SK-N-SH (cell line): ENCODE measurements at regions not wholly inside any gene's neighbourhood (a gene's known extent, or its start where the extent isn't known, plus 50 kb on each side); places are given as distances from the start of the nearest gene placed in this dataset.
A peak's percentile ranks its signal among the peaks of the same experiment; 100 is the strongest.

Experiments
- CTCF ChIA-PET: fragments of 300-600, 350-600 bp; formaldehyde crosslinking; extraction: SDS; loops from one replicate; lab custom pipeline; 2021; lab: Yijun Ruan, JAX
- POLR2A ChIA-PET: fragments of 350-600 bp; sonication (Branson Sonifier 250); formaldehyde crosslinking; extraction: SDS; loops from one replicate; lab custom pipeline; 2020; ENCODE audit warnings: antibody characterized with exemption, inconsistent platforms; lab: Yijun Ruan, JAX
- DNase-seq: peaks from one replicate; pipeline ENCODE4 v3.0.0; 2012
- H2AFZ ChIP-seq: fragments of 200-600 bp; sonication (generic); 2 replicates; pipeline ENCODE4 v1.8.1; 2016; ENCODE audit warnings: antibody characterized with exemption, mild to moderate bottlenecking, low read depth
- H3F3A ChIP-seq: fragments of 200-600 bp; sonication (generic); replicated peaks from 2 replicates; pipeline ENCODE3; 2016; ENCODE audit warnings: antibody characterized with exemption, mild to moderate bottlenecking; ENCODE audit not compliant: insufficient read depth
- H3K27ac ChIP-seq, 2 experiments: fragments of 200-500 bp in 1 of 2; fragments of 200-600 bp in 1 of 2; sonication (Bioruptor generic) in 1 of 2; sonication (generic), shearing (Covaris generic) in 1 of 2; 2 replicates each; pipeline versions ENCODE4 v1.5.1 to v1.6.1; 2014 to 2016; ENCODE audit warnings: low read depth in 2 of 2, inconsistent platforms in 1 of 2, low read length in 1 of 2, mild to moderate bottlenecking in 1 of 2, mixed read lengths in 1 of 2
- H3K27me3 ChIP-seq: fragments of 200-600 bp; sonication (generic), shearing (Covaris generic); 2 replicates; pipeline ENCODE4 v1.6.1; 2016; ENCODE audit warnings: mixed run types; ENCODE audit not compliant: insufficient read depth
- H3K36me3 ChIP-seq, 2 experiments: fragments of 200-500 bp in 1 of 2; fragments of 200-600 bp in 1 of 2; sonication (Bioruptor generic) in 1 of 2; sonication (generic) in 1 of 2; replicated peaks in 1 of 2; 2 replicates each; pipeline versions ENCODE3 to v1.5.1; 2014 to 2016; ENCODE audit warnings: low read length in 1 of 2, mild to moderate bottlenecking in 1 of 2; ENCODE audit not compliant: insufficient read depth in 2 of 2, control insufficient read depth in 1 of 2
- H3K4me1 ChIP-seq, 2 experiments: fragments of 200-500 bp in 1 of 2; fragments of 200-600 bp in 1 of 2; sonication (Bioruptor generic) in 1 of 2; sonication (generic), shearing (Covaris generic) in 1 of 2; 2 replicates each; pipeline versions ENCODE4 v1.5.1 to v1.6.1; 2014 to 2016; ENCODE audit warnings: low read depth in 1 of 2, low read length in 1 of 2, mixed run types in 1 of 2; ENCODE audit not compliant: insufficient read depth in 2 of 2, control insufficient read depth in 1 of 2
- H3K4me2 ChIP-seq: fragments of 200-600 bp; sonication (generic), shearing (Covaris generic); 2 replicates; pipeline ENCODE4 v1.6.1; 2017; ENCODE audit warnings: mixed run types
- H3K4me3 ChIP-seq, 2 experiments: fragments of 200-500 bp in 1 of 2; fragments of 200-600 bp in 1 of 2; sonication (Bioruptor generic) in 1 of 2; sonication (generic), shearing (Covaris generic) in 1 of 2; 2 replicates each; pipeline versions ENCODE4 v1.5.1 to v1.8.1; 2014 to 2016; ENCODE audit warnings: low read depth in 2 of 2, inconsistent platforms in 1 of 2, low read length in 1 of 2, mild to moderate bottlenecking in 1 of 2, mixed read lengths in 1 of 2, moderate library complexity in 1 of 2
- H3K79me2 ChIP-seq: fragments of 200-600 bp; sonication (generic); 2 replicates; pipeline ENCODE4 v1.8.1; 2017; ENCODE audit warnings: mild to moderate bottlenecking; ENCODE audit not compliant: insufficient read depth
- H3K9ac ChIP-seq: fragments of 200-600 bp; sonication (generic); 2 replicates; pipeline ENCODE4 v1.6.1; 2017; ENCODE audit warnings: mixed run types
- H3K9me2 ChIP-seq: fragments of 200-600 bp; sonication (generic); 2 replicates; pipeline ENCODE4 v1.6.1; 2017; ENCODE audit warnings: mixed run types
- H3K9me3 ChIP-seq: fragments of 200-600 bp; sonication (generic); 2 replicates; pipeline ENCODE4 v1.6.1; 2017; ENCODE audit warnings: mixed run types, mild to moderate bottlenecking, moderate library complexity
- H4K20me1 ChIP-seq: fragments of 200-600 bp; sonication (generic); 2 replicates; pipeline ENCODE4 v1.6.1; 2017; ENCODE audit warnings: mild to moderate bottlenecking, mixed run types; ENCODE audit not compliant: insufficient read depth
- CHD2 ChIP-seq: fragments of 150-350 bp; IDR thresholded peaks from 2 replicates; pipeline ENCODE4 v1.6.1; 2018; ENCODE audit warnings: low read length; ENCODE audit not compliant: partially characterized antibody
- ELF1 ChIP-seq: IDR thresholded peaks from 2 replicates; pipeline ENCODE4 v1.4.0; 2012
- EP300 ChIP-seq, 2 experiments: IDR thresholded peaks; 2 replicates each; pipeline versions ENCODE4 v1.4.0 to v1.6.1; 2012; ENCODE audit warnings: borderline replicate concordance in 1 of 2, low read depth in 1 of 2, low read length in 1 of 2
- FOSL2 ChIP-seq: IDR thresholded peaks from 2 replicates; pipeline ENCODE4 v1.4.0; 2012; ENCODE audit warnings: low read depth, mild to moderate bottlenecking, moderate library complexity, borderline replicate concordance
- FOXJ3 ChIP-seq: sonication (generic); formaldehyde crosslinking; IDR thresholded peaks from 2 replicates; pipeline ENCODE4 v1.5.1; 2020; ENCODE audit warnings: mild to moderate bottlenecking, missing genetic modification reagents
- FOXM1 ChIP-seq: IDR thresholded peaks from 2 replicates; pipeline ENCODE4 v1.4.0; 2012; ENCODE audit warnings: low read depth, mild to moderate bottlenecking
- GABPA ChIP-seq: IDR thresholded peaks from 2 replicates; pipeline ENCODE4 v1.4.0; 2012; ENCODE audit warnings: low read depth, mild to moderate bottlenecking
- GATA2 ChIP-seq: sonication (generic); formaldehyde crosslinking; IDR thresholded peaks from 2 replicates; pipeline ENCODE4 v1.5.0; 2020; ENCODE audit warnings: mild to moderate bottlenecking, missing genetic modification reagents
- JUND ChIP-seq: IDR thresholded peaks from 2 replicates; pipeline ENCODE4 v1.4.0; 2012
- MEF2A ChIP-seq: IDR thresholded peaks from 2 replicates; pipeline ENCODE4 v1.4.0; 2012; ENCODE audit warnings: low read depth, borderline replicate concordance
- MXI1 ChIP-seq: IDR thresholded peaks from 2 replicates; pipeline ENCODE4 v1.6.1; 2012; ENCODE audit warnings: mild to moderate bottlenecking, low read depth, low read length, improper control_type of control experiment
- NRF1 ChIP-seq: IDR thresholded peaks from 2 replicates; pipeline ENCODE4 v1.6.1; 2012; ENCODE audit warnings: low read depth, mild to moderate bottlenecking, low read length
- RAD21 ChIP-seq: IDR thresholded peaks from 2 replicates; pipeline ENCODE4 v1.6.1; 2012; ENCODE audit warnings: mild to moderate bottlenecking, low read length
- RCOR1 ChIP-seq: fragments of 150-350 bp; IDR thresholded peaks from 2 replicates; pipeline ENCODE4 v1.6.1; 2017; ENCODE audit warnings: antibody characterized with exemption, low read length
- RXRA ChIP-seq: IDR thresholded peaks from 2 replicates; pipeline ENCODE4 v1.4.0; 2012; ENCODE audit warnings: low read depth, mild to moderate bottlenecking, borderline replicate concordance
- SIN3A ChIP-seq: IDR thresholded peaks from 2 replicates; pipeline ENCODE4 v1.6.1; 2012; ENCODE audit warnings: low read depth, mild to moderate bottlenecking, low read length, moderate library complexity, borderline replicate concordance
- SMC3 ChIP-seq: IDR thresholded peaks from 2 replicates; pipeline ENCODE4 v1.6.1; 2012; ENCODE audit warnings: low read depth, low read length, improper control_type of control experiment
- TAF1 ChIP-seq: IDR thresholded peaks from 2 replicates; pipeline ENCODE4 v1.6.1; 2012; ENCODE audit warnings: low read depth, mild to moderate bottlenecking, low read length, moderate library complexity, borderline replicate concordance
- TCF12 ChIP-seq: IDR thresholded peaks from 2 replicates; pipeline ENCODE4 v1.4.0; 2012
- TEAD4 ChIP-seq: IDR thresholded peaks from 2 replicates; pipeline ENCODE4 v1.4.0; 2012; ENCODE audit warnings: mild to moderate bottlenecking, borderline replicate concordance; ENCODE audit not compliant: insufficient read depth
- WGBS: methylation state at CpG from one replicate; pipeline ENCODE4 v1.1.6; 2017; ENCODE audit warnings: low lambda C conversion rate; 5-methylcytosine and 5-hydroxymethylcytosine counted together
- TF ChIP-seq, protein P1 (sequence below): fragments of 150-350 bp; IDR thresholded peaks from 2 replicates; pipeline ENCODE4 v1.6.1; 2016; ENCODE audit warnings: mild to moderate bottlenecking, low read depth, low read length
- TF ChIP-seq, protein P2 (sequence below): IDR thresholded peaks from 2 replicates; pipeline ENCODE4 v1.4.0; 2012; ENCODE audit warnings: low read depth, borderline replicate concordance
- TF ChIP-seq, protein P3 (sequence below): IDR thresholded peaks from 2 replicates; pipeline ENCODE4 v1.4.0; 2012; ENCODE audit warnings: low read depth
- TF ChIP-seq, protein P4 (sequence below): fragments of 200-600 bp; sonication (generic); IDR thresholded peaks from 2 replicates; pipeline ENCODE4 v1.6.1; 2017; ENCODE audit warnings: antibody characterized with exemption, mild to moderate bottlenecking, moderate library complexity
- TF ChIP-seq, protein P5 (sequence below): IDR thresholded peaks from 2 replicates; pipeline ENCODE4 v1.6.1; 2012; ENCODE audit warnings: mild to moderate bottlenecking, low read depth, low read length, moderate library complexity
- TF ChIP-seq, protein P6 (sequence below): fragments of 150-350 bp; IDR thresholded peaks from 2 replicates; pipeline ENCODE4 v1.6.1; 2017; ENCODE audit warnings: antibody characterized with exemption, low read length, low read depth, borderline replicate concordance

DNA sequence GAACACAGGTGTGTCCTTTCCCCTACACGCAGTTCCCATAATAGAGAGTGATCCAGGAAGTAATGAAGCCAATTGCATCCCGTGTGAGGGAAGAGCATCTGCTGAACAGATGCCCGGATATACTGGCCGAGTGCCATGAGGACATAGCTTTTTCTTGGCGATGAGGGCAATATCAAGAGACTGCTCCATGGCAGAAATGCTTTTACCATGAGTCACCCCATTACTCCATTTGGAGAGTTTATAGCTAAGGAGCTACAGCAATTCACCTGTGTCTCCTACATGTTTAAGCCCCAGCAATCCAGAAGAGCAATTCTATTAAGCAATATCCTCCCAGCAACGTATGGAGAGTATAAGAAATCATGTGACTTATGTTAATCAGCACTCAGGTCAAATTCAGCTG is 222.0 kb upstream of the KLF4 start:
- no peak overlapping the region; a peak in 1 of 4 replicates for H3K27ac ChIP-seq
- peak overlapping the region; percentile 42; the same call in 1 of the 2 replicates for H3K4me2 ChIP-seq
- TF ChIP-seq, protein P1, sequence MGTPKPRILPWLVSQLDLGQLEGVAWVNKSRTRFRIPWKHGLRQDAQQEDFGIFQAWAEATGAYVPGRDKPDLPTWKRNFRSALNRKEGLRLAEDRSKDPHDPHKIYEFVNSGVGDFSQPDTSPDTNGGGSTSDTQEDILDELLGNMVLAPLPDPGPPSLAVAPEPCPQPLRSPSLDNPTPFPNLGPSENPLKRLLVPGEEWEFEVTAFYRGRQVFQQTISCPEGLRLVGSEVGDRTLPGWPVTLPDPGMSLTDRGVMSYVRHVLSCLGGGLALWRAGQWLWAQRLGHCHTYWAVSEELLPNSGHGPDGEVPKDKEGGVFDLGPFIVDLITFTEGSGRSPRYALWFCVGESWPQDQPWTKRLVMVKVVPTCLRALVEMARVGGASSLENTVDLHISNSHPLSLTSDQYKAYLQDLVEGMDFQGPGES, result no peak
- TF ChIP-seq JUND (peak; percentile 90), EP300 (IDR thresholded peaks at IDR 0.05; ENCODE audit: borderline replicate concordance in 1 of 2, low read depth in 1 of 2, low read length in 1 of 2) (peak in 1 of 2 experiments; percentile 81; a peak in 1 of 4 replicates), ELF1 (peak; percentile 72), RCOR1 (no peak), SIN3A (no peak), RXRA (no peak; the same call in 1 of the 2 replicates), MXI1 (no peak), RAD21 (no peak), FOSL2 (peak; percentile 82), GATA2 (CRISPR knock-in tag) (no peak), TAF1 (no peak), TCF12 (peak; percentile 99), CHD2 (no peak), SMC3 (no peak), MEF2A (no peak), NRF1 (no peak), GABPA (peak; percentile 78), FOXM1 (no peak), TEAD4 (peak; percentile 90), FOXJ3 (no peak)
- TF ChIP-seq, protein P2, sequence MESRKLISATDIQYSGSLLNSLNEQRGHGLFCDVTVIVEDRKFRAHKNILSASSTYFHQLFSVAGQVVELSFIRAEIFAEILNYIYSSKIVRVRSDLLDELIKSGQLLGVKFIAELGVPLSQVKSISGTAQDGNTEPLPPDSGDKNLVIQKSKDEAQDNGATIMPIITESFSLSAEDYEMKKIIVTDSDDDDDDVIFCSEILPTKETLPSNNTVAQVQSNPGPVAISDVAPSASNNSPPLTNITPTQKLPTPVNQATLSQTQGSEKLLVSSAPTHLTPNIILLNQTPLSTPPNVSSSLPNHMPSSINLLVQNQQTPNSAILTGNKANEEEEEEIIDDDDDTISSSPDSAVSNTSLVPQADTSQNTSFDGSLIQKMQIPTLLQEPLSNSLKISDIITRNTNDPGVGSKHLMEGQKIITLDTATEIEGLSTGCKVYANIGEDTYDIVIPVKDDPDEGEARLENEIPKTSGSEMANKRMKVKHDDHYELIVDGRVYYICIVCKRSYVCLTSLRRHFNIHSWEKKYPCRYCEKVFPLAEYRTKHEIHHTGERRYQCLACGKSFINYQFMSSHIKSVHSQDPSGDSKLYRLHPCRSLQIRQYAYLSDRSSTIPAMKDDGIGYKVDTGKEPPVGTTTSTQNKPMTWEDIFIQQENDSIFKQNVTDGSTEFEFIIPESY, result no peak
- TF ChIP-seq, protein P3, sequence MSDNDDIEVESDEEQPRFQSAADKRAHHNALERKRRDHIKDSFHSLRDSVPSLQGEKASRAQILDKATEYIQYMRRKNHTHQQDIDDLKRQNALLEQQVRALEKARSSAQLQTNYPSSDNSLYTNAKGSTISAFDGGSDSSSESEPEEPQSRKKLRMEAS, result 0 out of 2 replicates have a peak, but pooled peaks have one; percentile 59
- TF ChIP-seq, protein P4, sequence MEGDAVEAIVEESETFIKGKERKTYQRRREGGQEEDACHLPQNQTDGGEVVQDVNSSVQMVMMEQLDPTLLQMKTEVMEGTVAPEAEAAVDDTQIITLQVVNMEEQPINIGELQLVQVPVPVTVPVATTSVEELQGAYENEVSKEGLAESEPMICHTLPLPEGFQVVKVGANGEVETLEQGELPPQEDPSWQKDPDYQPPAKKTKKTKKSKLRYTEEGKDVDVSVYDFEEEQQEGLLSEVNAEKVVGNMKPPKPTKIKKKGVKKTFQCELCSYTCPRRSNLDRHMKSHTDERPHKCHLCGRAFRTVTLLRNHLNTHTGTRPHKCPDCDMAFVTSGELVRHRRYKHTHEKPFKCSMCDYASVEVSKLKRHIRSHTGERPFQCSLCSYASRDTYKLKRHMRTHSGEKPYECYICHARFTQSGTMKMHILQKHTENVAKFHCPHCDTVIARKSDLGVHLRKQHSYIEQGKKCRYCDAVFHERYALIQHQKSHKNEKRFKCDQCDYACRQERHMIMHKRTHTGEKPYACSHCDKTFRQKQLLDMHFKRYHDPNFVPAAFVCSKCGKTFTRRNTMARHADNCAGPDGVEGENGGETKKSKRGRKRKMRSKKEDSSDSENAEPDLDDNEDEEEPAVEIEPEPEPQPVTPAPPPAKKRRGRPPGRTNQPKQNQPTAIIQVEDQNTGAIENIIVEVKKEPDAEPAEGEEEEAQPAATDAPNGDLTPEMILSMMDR, result no peak
- TF ChIP-seq, protein P5, sequence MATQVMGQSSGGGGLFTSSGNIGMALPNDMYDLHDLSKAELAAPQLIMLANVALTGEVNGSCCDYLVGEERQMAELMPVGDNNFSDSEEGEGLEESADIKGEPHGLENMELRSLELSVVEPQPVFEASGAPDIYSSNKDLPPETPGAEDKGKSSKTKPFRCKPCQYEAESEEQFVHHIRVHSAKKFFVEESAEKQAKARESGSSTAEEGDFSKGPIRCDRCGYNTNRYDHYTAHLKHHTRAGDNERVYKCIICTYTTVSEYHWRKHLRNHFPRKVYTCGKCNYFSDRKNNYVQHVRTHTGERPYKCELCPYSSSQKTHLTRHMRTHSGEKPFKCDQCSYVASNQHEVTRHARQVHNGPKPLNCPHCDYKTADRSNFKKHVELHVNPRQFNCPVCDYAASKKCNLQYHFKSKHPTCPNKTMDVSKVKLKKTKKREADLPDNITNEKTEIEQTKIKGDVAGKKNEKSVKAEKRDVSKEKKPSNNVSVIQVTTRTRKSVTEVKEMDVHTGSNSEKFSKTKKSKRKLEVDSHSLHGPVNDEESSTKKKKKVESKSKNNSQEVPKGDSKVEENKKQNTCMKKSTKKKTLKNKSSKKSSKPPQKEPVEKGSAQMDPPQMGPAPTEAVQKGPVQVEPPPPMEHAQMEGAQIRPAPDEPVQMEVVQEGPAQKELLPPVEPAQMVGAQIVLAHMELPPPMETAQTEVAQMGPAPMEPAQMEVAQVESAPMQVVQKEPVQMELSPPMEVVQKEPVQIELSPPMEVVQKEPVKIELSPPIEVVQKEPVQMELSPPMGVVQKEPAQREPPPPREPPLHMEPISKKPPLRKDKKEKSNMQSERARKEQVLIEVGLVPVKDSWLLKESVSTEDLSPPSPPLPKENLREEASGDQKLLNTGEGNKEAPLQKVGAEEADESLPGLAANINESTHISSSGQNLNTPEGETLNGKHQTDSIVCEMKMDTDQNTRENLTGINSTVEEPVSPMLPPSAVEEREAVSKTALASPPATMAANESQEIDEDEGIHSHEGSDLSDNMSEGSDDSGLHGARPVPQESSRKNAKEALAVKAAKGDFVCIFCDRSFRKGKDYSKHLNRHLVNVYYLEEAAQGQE, result no peak
- TF ChIP-seq, protein P6, sequence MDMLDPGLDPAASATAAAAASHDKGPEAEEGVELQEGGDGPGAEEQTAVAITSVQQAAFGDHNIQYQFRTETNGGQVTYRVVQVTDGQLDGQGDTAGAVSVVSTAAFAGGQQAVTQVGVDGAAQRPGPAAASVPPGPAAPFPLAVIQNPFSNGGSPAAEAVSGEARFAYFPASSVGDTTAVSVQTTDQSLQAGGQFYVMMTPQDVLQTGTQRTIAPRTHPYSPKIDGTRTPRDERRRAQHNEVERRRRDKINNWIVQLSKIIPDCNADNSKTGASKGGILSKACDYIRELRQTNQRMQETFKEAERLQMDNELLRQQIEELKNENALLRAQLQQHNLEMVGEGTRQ, result no peak

More for the DNA sequence above, 222.0 kb upstream of the KLF4 start:
- Histone ChIP-seq H3K36me3 (no peaks in the 10 kb centered on the region), H2AFZ (peak overlapping the region; percentile 43; the same call in 1 of the 2 replicates), H3K9me2 (no peaks in the 10 kb centered on the region), H3K9me3 (no peaks in the 10 kb centered on the region), H3K27me3 (no peaks in the 10 kb centered on the region), H3F3A (peaks cover 7% of the 10 kb centered on the region), H3K79me2 (no peaks in the 10 kb centered on the region), H3K4me1 (peaks cover 0 to 18% of the 10 kb centered on the region in 2 experiments; a peak in 2 of 4 replicates), H4K20me1 (no peaks in the 10 kb centered on the region), H3K9ac (no peak overlapping the region), H3K4me3 (no peak overlapping the region)
- POLR2A ChIA-PET, result no interaction called here
- WGBS, result 2% methylated on average over 6 of the region's 6 CpGs
- peak; percentile 25 for DNase-seq
- CTCF ChIA-PET, result no interaction called here
